ENCODE measurements at regions not wholly inside any gene's neighbourhood (a gene's known extent, or its start where the extent isn't known, plus 50 kb on each side); places are given as distances from the start of the nearest gene placed in this dataset.

DNA sequence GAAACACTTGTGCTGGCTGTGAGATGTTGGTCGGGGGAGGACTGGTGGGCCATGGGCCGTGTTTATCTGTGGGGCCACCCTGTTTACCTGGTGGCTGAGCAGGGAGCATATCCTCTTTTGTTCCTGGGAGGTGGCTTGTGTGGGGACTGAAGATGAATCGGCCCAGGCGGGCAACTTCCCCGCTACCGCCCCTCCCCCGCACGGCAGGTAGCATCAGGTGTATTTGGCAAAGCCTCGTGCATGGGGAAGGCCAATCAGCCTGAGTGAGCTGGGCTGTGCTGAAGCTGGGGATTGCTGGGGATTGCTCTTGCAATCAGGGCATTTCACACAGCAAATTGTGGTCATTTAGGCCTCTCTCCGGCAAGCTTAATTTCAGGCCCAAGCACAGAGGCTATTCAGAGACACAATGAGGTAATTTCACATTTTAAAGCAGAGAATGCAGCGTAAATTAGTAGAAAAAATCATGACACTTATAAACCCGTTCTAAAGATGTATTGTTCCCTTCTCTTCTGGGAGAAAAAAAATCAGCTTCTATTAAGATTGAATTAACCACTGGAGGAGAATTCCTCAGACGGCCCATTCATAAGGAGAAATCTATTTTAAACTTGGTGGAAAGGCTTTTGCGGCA lies 197.7 kb upstream of the POU3F1 start:
- H3K9me3 ChIP-seq (ENCODE audit: insufficient read depth, low read length): no peaks in the 10 kb centered on the region
- no peaks in the 10 kb centered on the region for H4K20me1 ChIP-seq (ENCODE audit: low read depth, low read length)
- H3K36me3 ChIP-seq (ENCODE audit: low read length): no peaks in the 10 kb centered on the region
- H3K27ac ChIP-seq (ENCODE audit: low read depth, low read length): no peak overlapping the region
- no peak overlapping the region for H3K4me3 ChIP-seq (ENCODE audit: insufficient read depth, low read length, poor library complexity, severe bottlenecking)
- H3K9ac ChIP-seq (ENCODE audit: low read length): no peak overlapping the region
- no peaks in the 10 kb centered on the region for H3K9me2 ChIP-seq (replicated peaks; ENCODE audit: insufficient read depth, low read length)
- H3K79me2 ChIP-seq (ENCODE audit: insufficient read depth, low read length): no peaks in the 10 kb centered on the region
- H2AFZ ChIP-seq (ENCODE audit: low read depth, low read length, severe bottlenecking): no peak overlapping the region
- no peaks in the 10 kb centered on the region for H3K27me3 ChIP-seq (ENCODE audit: low read length)
- H3F3A ChIP-seq (ENCODE audit: insufficient read depth): no peaks in the 10 kb centered on the region
- H3K4me2 ChIP-seq (ENCODE audit: low read depth, low read length, poor library complexity, severe bottlenecking): no peak overlapping the region
- TF ChIP-seq EZH2phosphoT487 (conservative IDR thresholded peaks at IDR 0.05; ENCODE audit: low read length): no peak
- TF ChIP-seq, protein P1, sequence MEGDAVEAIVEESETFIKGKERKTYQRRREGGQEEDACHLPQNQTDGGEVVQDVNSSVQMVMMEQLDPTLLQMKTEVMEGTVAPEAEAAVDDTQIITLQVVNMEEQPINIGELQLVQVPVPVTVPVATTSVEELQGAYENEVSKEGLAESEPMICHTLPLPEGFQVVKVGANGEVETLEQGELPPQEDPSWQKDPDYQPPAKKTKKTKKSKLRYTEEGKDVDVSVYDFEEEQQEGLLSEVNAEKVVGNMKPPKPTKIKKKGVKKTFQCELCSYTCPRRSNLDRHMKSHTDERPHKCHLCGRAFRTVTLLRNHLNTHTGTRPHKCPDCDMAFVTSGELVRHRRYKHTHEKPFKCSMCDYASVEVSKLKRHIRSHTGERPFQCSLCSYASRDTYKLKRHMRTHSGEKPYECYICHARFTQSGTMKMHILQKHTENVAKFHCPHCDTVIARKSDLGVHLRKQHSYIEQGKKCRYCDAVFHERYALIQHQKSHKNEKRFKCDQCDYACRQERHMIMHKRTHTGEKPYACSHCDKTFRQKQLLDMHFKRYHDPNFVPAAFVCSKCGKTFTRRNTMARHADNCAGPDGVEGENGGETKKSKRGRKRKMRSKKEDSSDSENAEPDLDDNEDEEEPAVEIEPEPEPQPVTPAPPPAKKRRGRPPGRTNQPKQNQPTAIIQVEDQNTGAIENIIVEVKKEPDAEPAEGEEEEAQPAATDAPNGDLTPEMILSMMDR (IDR thresholded peaks at IDR 0.05; ENCODE audit: insufficient read depth, low read length, poor library complexity, severe bottlenecking): no peak

DNA sequence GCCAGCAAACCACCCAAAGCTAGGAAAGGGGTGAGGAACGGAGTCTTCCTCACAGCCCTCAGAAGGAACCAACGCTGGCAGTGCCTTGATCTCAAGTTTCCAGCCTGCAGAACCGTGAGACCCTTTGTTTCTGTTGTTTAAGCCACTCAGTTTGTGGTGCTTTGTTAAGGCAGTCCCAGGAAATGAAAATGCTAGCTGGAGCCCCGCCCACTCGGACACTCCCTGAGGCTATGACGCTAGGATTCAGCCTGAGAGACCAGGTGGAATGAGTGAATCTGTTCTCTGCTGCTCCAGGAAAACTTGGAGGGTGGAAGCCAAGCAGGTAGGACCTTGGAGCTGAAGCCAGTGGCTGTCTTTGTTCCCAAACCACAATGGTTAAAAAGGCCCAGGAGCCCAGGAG lies 196.5 kb upstream of the POU3F1 start:
- Histone ChIP-seq H3K27me3 (ENCODE audit: low read length) (no peaks in the 10 kb centered on the region), H3K4me3 (ENCODE audit: insufficient read depth, low read length, poor library complexity, severe bottlenecking) (no peak overlapping the region), H3K27ac (ENCODE audit: low read depth, low read length) (no peak overlapping the region), H3K79me2 (ENCODE audit: insufficient read depth, low read length) (no peaks in the 10 kb centered on the region), H3K9ac (ENCODE audit: low read length) (no peak overlapping the region), H3K9me3 (ENCODE audit: insufficient read depth, low read length) (no peaks in the 10 kb centered on the region), H3K4me2 (ENCODE audit: low read depth, low read length, poor library complexity, severe bottlenecking) (no peak overlapping the region), H3K9me2 (replicated peaks; ENCODE audit: insufficient read depth, low read length) (no peaks in the 10 kb centered on the region), H3F3A (ENCODE audit: insufficient read depth) (no peaks in the 10 kb centered on the region), H3K36me3 (ENCODE audit: low read length) (no peaks in the 10 kb centered on the region), H4K20me1 (ENCODE audit: low read depth, low read length) (no peaks in the 10 kb centered on the region), H2AFZ (ENCODE audit: low read depth, low read length, severe bottlenecking) (no peak overlapping the region)
- TF ChIP-seq, protein P1 (IDR thresholded peaks at IDR 0.05; ENCODE audit: insufficient read depth, low read length, poor library complexity, severe bottlenecking): no peak
- no peak for TF ChIP-seq EZH2phosphoT487 (conservative IDR thresholded peaks at IDR 0.05; ENCODE audit: low read length)

DNA sequence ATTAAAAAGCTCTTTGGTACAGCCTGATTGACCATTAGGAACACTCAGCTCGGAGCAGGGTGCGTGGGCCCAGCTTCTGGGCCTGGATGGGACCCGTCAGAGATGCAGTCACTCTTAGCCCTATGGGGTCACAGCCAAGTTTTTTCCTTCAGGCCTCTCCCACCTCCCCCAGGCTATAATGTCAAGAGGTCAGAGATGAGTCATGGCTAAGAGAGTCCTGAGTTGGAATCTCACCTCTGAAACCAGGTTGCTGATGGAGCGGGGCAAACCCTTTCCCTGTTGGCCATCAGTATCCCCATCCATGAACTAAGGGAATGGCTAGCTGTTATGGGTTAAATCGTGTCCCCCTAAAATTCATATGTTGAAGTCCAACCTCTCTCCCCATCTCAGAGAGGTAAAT lies 195.9 kb upstream of the POU3F1 start:
- Histone ChIP-seq H3K9me2 (replicated peaks; ENCODE audit: insufficient read depth, low read length) (no peaks in the 10 kb centered on the region), H3K4me3 (ENCODE audit: insufficient read depth, low read length, poor library complexity, severe bottlenecking) (no peak overlapping the region), H3K36me3 (ENCODE audit: low read length) (no peaks in the 10 kb centered on the region), H4K20me1 (ENCODE audit: low read depth, low read length) (no peaks in the 10 kb centered on the region), H3F3A (ENCODE audit: insufficient read depth) (no peaks in the 10 kb centered on the region), H3K27me3 (ENCODE audit: low read length) (no peaks in the 10 kb centered on the region), H2AFZ (ENCODE audit: low read depth, low read length, severe bottlenecking) (no peak overlapping the region), H3K79me2 (ENCODE audit: insufficient read depth, low read length) (no peaks in the 10 kb centered on the region), H3K27ac (ENCODE audit: low read depth, low read length) (no peak overlapping the region), H3K9ac (ENCODE audit: low read length) (no peak overlapping the region), H3K9me3 (ENCODE audit: insufficient read depth, low read length) (no peaks in the 10 kb centered on the region), H3K4me2 (ENCODE audit: low read depth, low read length, poor library complexity, severe bottlenecking) (no peak overlapping the region)
- TF ChIP-seq EZH2phosphoT487 (conservative IDR thresholded peaks at IDR 0.05; ENCODE audit: low read length): no peak
- TF ChIP-seq, protein P1 (IDR thresholded peaks at IDR 0.05; ENCODE audit: insufficient read depth, low read length, poor library complexity, severe bottlenecking): no peak
